GM21619 (cell line): ENCODE measurements at regions not wholly inside any gene's neighbourhood (a gene's known extent, or its start where the extent isn't known, plus 50 kb on each side); places are given as distances from the start of the nearest gene placed in this dataset.

ENCODE experiments used
- ATAC-seq: cut with Tn5 transposase; IDR thresholded peaks from one replicate; pipeline ENCODE4 v1.9.1; 2021; ENCODE audit not compliant: unreplicated experiment

- ATAC-seq = no peak
These were observed 58.9 kb upstream of the GATA6 start for GRCh38 chr18:22110461-22110924.

- no peak for ATAC-seq
These were observed 57.2 kb upstream of the GATA6 start for GRCh38 chr18:22112215-22112614.

GRCh38 chr18:22113144-22113844, 56.1 kb upstream of the GATA6 start:
- ATAC-seq = no peak

- no peak for ATAC-seq
These were observed 54.7 kb upstream of the GATA6 start for GRCh38 chr18:22114526-22115321.

DNA sequence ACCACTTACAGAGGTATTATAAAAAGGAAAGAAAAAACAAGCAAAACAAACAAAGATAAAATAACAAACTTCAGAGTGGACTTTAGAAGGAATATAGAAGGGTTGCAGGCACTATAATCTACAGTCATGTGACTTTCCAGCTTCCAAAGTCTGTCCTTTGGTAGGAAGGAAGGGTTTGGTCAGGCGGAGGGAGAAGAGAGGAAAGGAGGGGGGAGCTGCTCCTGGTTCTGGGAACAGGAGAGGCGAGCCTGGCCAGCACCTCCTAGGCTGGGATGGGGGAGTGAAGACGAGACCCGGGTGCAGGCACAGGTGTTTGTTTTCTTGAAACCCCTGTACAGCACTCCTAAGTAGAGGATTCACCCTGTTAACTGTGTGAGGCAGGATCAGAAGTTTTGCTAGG, 53.8 kb upstream of the GATA6 start:
- no peak for ATAC-seq
